Activated CD8-positive, alpha-beta memory T cell treated with anti-CD3 and anti-CD28 coated beads for 48 hours (primary cell): ENCODE measurements at regions not wholly inside any gene's neighbourhood (a gene's known extent, or its start where the extent isn't known, plus 50 kb on each side); places are given as distances from the start of the nearest gene placed in this dataset.
"Not testable (repeated sequence)": the region's sequence is repeated elsewhere in the genome, so short reads cannot be mapped to it uniquely, and the experiment has no call there.

Experiments used
- DNase-seq, 3 experiments: peaks; one replicate each; pipeline ENCODE4 v3.0.0-alpha.2; 2020; ENCODE audit warnings: low read depth in 2 of 3, low spot score in 2 of 3

GRCh38 chr4:174012135-174012885 lies 271.2 kb downstream of the FBXO8 start:
- no peak for DNase-seq

- no peak for DNase-seq
Observed at GRCh38 chr4:174010547-174010946, 272.9 kb downstream of the FBXO8 start.

GRCh38 chr4:174009686-174010451 lies 273.6 kb downstream of the FBXO8 start:
- no peak for DNase-seq

DNA sequence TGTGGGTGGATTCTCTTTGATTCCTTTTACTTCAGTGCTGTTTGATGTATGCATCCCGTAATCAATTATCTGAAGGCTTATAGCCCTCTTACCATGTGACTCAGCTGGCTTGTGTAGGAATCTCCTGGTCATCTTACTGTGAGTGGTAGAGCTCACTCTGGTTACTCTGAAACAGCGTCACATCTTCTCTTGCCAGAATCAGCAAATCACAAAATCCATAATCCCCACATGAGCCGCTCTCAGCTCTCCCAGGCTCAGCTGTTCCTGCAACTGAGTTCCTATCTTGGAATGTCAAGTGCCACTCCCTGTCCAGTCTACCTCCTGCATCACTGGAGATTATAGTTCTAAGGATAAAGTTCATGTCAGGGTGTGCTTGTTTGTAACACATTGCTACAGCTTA lies 278.0 kb downstream of the FBXO8 start:
- DNase-seq = no peak

DNA sequence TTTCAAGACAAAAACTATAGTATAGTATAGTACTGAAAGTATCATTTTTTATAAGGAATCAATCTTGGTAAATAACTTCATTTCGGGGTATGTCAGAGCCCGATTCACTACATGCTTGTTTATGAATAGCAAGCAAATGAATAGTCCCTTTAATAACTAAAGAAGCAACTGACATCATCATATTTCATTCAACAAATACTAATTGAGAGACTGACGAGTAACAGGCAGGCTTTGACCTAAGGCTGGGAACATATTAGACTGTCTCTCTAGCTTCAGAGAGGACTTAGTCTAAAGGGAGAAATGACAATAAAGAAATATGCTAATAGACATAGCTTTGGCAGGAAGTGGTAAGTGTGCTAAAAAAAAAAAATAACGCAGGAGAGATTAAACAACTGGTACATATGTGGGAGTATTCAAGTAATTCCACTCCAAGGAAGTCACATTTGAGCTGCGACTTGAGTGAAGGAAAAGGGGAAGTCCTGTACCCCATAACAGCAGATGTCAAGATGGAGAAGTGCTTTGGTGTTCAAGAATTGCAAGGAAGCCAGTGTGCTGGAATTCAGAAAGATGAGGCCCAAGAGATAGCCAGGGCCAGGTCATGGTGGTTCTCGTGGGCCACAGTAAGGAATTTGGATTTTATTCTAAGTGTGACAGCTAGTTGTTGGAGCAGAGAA lies 284.9 kb downstream of the FBXO8 start:
- no peak for DNase-seq

- DNase-seq = not testable (repeated sequence)
Observed at GRCh38 chr4:173995779-173996178, 287.7 kb downstream of the FBXO8 start.

DNA sequence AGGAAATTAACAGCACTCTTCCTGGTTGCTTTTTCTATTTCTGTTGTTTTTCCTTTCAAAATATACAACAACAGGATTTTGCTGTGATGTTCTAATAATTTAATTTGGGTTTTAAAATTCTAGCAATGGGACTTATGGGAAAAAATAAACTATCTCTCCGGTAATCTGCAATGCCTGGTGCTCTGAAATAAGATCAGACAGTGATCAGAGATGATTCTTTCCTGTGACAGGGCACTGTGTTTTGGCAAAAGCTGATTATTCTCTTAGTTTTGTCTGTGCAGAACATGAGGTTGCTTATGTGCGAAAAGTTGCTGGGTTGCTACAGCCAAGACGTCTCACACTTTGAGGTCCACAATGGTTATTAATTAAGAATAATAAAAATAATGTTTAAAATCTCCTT lies 291.7 kb downstream of the FBXO8 start:
- DNase-seq = no peak

DNA sequence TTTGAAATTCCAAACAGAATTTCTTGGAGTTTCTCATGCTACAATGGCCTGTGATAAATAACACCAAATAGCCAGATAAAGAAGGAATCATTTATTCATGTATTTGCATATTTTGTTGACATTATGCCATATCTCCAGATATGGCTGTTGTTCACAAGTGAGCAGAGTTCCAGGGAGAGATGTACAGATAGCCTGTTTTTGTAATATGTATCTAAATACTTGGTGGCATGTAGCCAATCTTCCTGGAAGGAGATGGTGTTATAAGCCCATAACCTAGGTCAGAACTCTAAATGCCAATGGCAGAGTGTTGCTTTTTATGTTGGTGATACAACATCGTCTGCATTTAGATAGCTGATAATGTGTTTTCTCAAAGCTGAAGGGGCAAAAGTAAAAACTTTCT lies 292.2 kb downstream of the FBXO8 start:
- no peak for DNase-seq

GRCh38 chr4:173990869-173991210 lies 292.6 kb downstream of the FBXO8 start:
- no peak for DNase-seq

DNA sequence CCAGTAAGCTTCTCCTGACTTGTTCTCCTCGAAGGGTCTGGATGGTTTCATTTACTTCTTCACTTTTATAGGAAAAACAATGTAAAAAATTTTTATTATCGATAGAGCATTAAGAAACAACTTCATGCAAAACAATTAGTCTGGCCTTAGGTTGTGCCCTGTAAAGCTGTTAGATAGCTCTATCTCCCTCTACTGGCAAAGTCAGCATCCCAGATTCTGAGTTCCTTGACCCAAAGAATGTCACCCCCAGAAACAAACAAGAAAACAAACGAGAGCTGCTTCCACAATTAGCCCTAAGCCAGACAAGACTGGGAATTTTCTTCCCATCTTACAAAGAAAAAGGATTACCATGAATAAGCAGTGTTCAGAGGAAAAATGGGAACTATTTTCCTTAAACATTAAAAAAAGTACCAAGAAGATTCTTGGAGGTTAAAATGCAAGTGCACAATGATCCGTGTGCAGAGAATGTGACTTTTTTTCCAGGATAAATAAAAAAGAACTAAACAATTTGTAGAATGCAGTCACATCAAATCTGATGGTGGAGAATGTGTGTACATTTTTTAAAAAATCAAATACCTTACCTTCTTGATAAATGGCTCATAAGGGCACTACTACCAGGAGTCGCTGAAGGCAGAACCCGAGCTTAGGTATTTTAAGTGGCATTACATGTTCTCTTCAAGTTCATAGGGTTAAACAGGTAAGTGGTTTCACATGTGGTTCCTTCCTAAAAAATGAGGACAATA lies 293.2 kb downstream of the FBXO8 start:
- no peak for DNase-seq

DNA sequence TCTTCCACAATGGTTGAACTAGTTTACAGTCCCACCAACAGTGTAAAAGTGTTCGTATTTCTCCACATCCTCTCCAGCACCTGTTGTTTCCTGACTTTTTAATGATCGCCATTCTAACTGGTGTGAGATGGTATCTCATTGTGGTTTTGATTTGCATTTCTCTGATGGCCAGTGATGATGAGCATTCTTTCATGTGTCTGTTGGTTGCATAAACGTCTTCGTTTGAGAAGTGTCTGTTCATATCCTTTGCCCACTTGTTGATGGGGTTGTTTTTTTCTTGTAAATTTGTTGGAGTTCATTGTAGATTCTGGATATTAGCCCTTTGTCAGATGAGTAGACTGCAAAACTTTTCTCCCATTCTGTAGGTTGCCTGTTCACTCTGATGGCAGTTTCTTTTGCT lies 319.9 kb downstream of the FBXO8 start:
- not testable (repeated sequence) for DNase-seq

- DNase-seq = no peak
Observed at GRCh38 chr4:173960398-173960797, 323.1 kb downstream of the FBXO8 start.

DNA sequence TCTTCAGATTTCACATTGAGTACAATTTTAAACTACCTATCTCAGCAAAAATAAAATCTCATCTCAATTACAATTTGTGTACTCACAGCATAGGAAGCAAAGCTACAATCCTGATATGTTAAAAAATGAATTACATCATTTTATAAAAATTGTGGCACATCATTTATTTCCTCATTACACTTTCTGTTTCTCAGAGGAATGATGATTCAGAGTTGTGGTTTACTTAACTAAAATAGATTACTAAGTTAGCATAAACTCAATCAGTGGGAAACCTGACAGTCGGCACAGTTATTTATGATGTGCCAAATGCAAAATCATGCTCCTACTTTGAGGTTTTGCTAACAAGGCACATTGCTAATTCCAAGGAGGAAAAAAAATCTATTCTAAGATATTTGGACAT lies 325.0 kb downstream of the FBXO8 start:
- DNase-seq = no peak

DNA sequence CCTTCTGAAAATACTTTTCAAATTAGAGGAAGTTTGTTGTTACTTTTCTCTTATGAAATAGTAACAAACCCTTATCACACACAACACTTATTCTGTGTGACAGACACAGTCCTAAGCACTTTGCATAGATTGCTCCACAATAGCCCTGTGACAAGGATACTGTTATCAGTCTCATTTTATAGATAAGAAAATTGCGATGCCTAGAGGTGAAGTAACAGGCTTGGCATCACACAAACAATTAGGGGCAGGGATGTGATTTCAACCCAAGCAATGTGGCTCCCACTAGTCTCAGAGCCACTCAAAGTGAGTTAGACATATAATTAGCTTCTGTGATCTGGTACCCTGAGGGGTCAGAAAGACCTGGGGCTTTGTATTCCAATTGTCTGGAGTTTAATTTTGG lies 339.9 kb downstream of the FBXO8 start:
- no peak for DNase-seq

DNA sequence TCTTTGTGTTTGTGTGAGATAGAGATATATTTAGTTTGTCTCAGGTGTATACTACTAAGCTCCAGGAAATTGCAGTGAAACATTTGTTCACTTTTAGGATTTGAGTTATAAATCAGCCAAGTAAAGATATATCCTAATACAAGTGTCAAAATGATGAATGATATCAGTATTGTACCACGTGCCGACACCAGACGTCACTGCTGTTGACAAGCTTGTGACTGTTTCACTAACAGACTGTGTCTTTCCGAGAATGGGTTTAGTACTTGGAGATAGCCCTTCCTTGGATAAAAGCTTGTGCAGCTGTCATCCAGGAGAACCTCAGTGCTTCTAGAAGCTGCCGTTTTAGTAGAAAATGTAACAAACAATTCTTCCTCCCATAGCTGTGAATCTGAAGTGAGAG lies 343.3 kb downstream of the FBXO8 start:
- no peak for DNase-seq

GRCh38 chr4:173937631-173938270 lies 345.7 kb downstream of the FBXO8 start:
- DNase-seq = no peak

DNA sequence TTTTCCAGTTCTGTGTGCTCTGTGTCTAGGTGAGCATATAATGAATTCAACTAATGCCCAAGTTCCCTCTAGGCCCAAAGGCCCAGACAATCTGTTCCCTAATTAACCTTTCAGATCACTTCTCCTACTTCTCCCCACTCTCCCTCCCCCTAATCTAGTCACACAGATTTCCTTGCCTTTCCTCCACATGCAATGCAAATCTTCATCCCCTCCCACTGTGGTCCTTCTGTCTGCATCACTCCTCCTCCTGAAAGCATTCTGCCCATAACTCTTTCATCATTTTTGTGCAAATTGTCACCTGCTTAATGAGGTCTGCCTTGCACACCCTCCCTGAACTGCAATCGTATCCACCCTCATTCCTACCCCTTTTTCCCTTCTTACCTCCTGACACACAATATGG lies 346.6 kb downstream of the FBXO8 start:
- DNase-seq = no peak

DNA sequence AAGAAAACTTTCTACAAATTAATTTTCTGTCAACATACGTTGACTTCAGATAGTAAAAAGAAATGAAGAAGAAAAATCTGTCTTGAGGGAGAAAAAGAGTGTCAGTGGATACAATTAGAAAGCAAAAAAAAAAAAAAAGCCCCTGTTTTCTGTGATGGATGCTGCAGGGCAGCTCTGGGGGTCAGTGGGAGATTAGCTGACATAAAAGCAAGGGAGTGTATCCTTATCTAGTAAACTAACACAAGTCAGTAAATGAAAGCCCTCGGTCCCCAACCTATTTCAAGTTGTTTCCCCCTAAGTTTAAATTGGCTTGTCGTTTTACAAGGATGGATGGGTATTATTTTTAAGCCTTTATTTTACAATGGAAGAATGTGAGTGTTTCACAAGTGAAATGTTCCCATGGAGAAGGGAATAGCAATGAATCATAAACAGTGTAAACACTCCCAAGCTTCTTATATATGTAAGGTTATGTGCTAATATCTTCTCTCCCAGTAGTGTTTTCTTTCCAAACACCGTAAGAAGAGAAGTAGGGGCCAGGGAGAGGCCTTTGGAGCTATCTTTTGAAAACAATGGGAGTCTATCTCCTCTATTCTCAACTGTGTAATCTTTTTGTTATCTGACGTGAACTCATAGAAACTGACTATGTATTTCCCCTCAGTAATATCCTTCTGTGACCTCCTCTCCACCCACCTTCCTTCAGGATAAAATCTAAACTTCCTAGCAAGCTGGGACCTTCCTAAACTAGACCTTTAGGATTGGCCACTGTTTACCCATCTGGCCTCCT lies 347.7 kb downstream of the FBXO8 start:
- DNase-seq = no peak

DNA sequence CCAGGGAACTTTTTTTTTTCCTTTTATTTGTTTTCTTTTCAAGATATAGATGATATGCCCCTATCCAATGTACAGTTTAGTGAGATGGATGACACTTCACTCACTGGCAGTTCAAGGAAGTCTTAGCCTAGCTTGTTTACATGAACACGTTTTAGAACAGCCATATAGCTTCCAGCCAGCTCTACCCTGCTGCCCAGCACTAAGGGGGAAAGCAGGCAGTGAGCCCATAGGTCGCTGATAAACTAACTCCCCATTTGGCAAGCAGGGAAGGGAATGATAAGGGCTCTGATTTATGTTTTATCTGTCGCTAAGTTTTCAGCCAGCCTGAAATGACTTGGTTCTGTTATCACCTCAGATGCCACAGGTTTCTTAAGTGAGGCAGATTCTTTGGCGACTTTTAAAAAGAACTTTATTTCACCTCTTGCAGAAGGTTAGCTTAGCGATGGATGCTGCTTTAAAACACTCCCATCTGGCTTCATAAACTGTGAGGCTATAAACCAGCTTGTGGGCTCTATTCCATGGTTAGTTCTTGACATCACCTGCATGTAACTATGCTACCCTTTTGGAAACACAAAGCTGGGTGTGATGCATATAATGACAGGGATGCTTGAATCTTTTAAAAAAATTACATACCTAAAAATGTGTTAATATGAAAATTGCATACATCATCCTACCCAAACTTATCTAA lies 348.4 kb downstream of the FBXO8 start:
- DNase-seq = no peak

GRCh38 chr4:173934201-173934600 lies 349.3 kb downstream of the FBXO8 start:
- DNase-seq = no peak
